ENCODE measurements at regions not wholly inside any gene's neighbourhood (a gene's known extent, or its start where the extent isn't known, plus 50 kb on each side); places are given as distances from the start of the nearest gene placed in this dataset.
A peak's percentile ranks its signal among the peaks of the same experiment; 100 is the strongest.

GRCh38 chr2:122622934-122623333 lies 867.5 kb downstream of the TSN start:
- Histone ChIP-seq H3K4me3 (no peak overlapping the region), H3K27ac (no peak overlapping the region)

- Histone ChIP-seq H3K27ac (no peak overlapping the region), H3K4me3 (no peak overlapping the region)
Observed at GRCh38 chr2:122627388-122627787, 871.9 kb downstream of the TSN start.

- no peak overlapping the region for H3K27ac ChIP-seq
- no peak overlapping the region for H3K4me3 ChIP-seq
Observed at GRCh38 chr2:122634256-122634655, 878.8 kb downstream of the TSN start.

GRCh38 chr2:122634920-122635319 lies 879.5 kb downstream of the TSN start:
- no peak overlapping the region for H3K27ac ChIP-seq
- no peak overlapping the region for H3K4me3 ChIP-seq

GRCh38 chr2:122635686-122636085 lies 880.2 kb downstream of the TSN start:
- no peak overlapping the region for H3K4me3 ChIP-seq
- no peak overlapping the region for H3K27ac ChIP-seq

- no peak overlapping the region for H3K27ac ChIP-seq
- H3K4me3 ChIP-seq: no peak overlapping the region
Observed at GRCh38 chr2:122636097-122636496, 880.6 kb downstream of the TSN start.

- no peak overlapping the region for H3K27ac ChIP-seq
- H3K4me3 ChIP-seq: no peak overlapping the region
Observed at GRCh38 chr2:122639176-122639575, 883.7 kb downstream of the TSN start.

GRCh38 chr2:122639711-122640110 lies 884.3 kb downstream of the TSN start:
- Histone ChIP-seq H3K27ac (no peak overlapping the region), H3K4me3 (no peak overlapping the region)

- Histone ChIP-seq H3K4me3 (no peak overlapping the region), H3K27ac (no peak overlapping the region)
Observed at GRCh38 chr2:122643725-122644329, 888.4 kb downstream of the TSN start.

- no peak overlapping the region for H3K4me3 ChIP-seq
- no peak overlapping the region for H3K27ac ChIP-seq
Observed at GRCh38 chr2:122651236-122651635, 895.8 kb downstream of the TSN start.

- Histone ChIP-seq H3K4me3 (no peak overlapping the region), H3K27ac (no peak overlapping the region)
Observed at GRCh38 chr2:122651780-122652179, 896.3 kb downstream of the TSN start.

- no peak overlapping the region for H3K27ac ChIP-seq
- H3K4me3 ChIP-seq: no peak overlapping the region
Observed at GRCh38 chr2:122652670-122653069, 897.2 kb downstream of the TSN start.

- Histone ChIP-seq H3K27ac (no peak overlapping the region), H3K4me3 (no peak overlapping the region)
Observed at GRCh38 chr2:122656403-122656802, 901.0 kb downstream of the TSN start.

GRCh38 chr2:122660786-122661634 lies 905.6 kb downstream of the TSN start:
- H3K4me3 ChIP-seq: peak overlapping the region in 1 of 7 experiments; percentile 2

GRCh38 chr2:122663620-122664019 lies 908.2 kb downstream of the TSN start:
- Histone ChIP-seq H3K27ac (no peak overlapping the region), H3K4me3 (no peak overlapping the region)

More at GRCh38 chr2:122660786-122661634, 905.6 kb downstream of the TSN start:
- H3K27ac ChIP-seq: no peak overlapping the region

- H3K27ac ChIP-seq: no peak overlapping the region
- H3K4me3 ChIP-seq: no peak overlapping the region
Observed at GRCh38 chr2:122669627-122670026, 914.2 kb downstream of the TSN start.

- Histone ChIP-seq H3K4me3 (no peak overlapping the region), H3K27ac (no peak overlapping the region)
Observed at GRCh38 chr2:122670897-122671296, 915.4 kb downstream of the TSN start.

- no peak overlapping the region for H3K4me3 ChIP-seq
- no peak overlapping the region for H3K27ac ChIP-seq
Observed at GRCh38 chr2:122680662-122681061, 925.2 kb downstream of the TSN start.

GRCh38 chr2:122681626-122682025 lies 926.2 kb downstream of the TSN start:
- H3K27ac ChIP-seq: no peak overlapping the region
- H3K4me3 ChIP-seq: no peak overlapping the region

- Histone ChIP-seq H3K27ac (no peak overlapping the region), H3K4me3 (no peak overlapping the region)
Observed at GRCh38 chr2:122682356-122682755, 926.9 kb downstream of the TSN start.

GRCh38 chr2:122683018-122683417 lies 927.6 kb downstream of the TSN start:
- no peak overlapping the region for H3K27ac ChIP-seq
- no peak overlapping the region for H3K4me3 ChIP-seq
